Nephron (organoid): ENCODE measurements at regions not wholly inside any gene's neighbourhood (a gene's known extent, or its start where the extent isn't known, plus 50 kb on each side); places are given as distances from the start of the nearest gene placed in this dataset.

Experiments
- H3K27ac Mint-ChIP-seq, 3 experiments: 2 replicates each; pipeline ENCODE4 v1.8.0; 2020; ENCODE audit warnings: mixed read lengths in 3 of 3, mild to moderate bottlenecking in 2 of 3, moderate library complexity in 1 of 3
- H3K27me3 Mint-ChIP-seq: 2 replicates; pipeline ENCODE4 v1.8.0; 2021; ENCODE audit warnings: low read depth, mild to moderate bottlenecking, moderate library complexity, mixed read lengths
- H3K36me3 Mint-ChIP-seq: 2 replicates; pipeline ENCODE4 v1.8.0; 2020; ENCODE audit warnings: low read depth, mixed read lengths
- H3K4me1 Mint-ChIP-seq: 2 replicates; pipeline ENCODE4 v1.8.0; 2020; ENCODE audit warnings: mixed read lengths
- H3K4me3 Mint-ChIP-seq, 3 experiments: 2 replicates each; pipeline ENCODE4 v1.8.0; 2020; ENCODE audit warnings: mild to moderate bottlenecking in 3 of 3, mixed read lengths in 3 of 3, moderate library complexity in 2 of 3
- H3K9me3 Mint-ChIP-seq: 2 replicates; pipeline ENCODE4 v1.8.0; 2020; ENCODE audit warnings: mixed read lengths
- CTCF ChIP-seq, 3 experiments: fragments of 200-600 bp; sonication (generic); IDR thresholded peaks; one replicate each; pipeline ENCODE4 v1.5.0; 2021; ENCODE audit warnings: antibody characterized with exemption in 3 of 3; ENCODE audit not compliant: unreplicated experiment in 3 of 3

- no peak for TF ChIP-seq CTCF (IDR thresholded peaks at IDR 0.05; ENCODE audit: unreplicated experiment in 3 of 3)
- Mint-ChIP-seq H3K4me1 (no peaks in the 10 kb centered on the region), H3K9me3 (no peaks in the 10 kb centered on the region), H3K27ac (no peak overlapping the region), H3K4me3 (no peak overlapping the region), H3K36me3 (no peaks in the 10 kb centered on the region), H3K27me3 (no peaks in the 10 kb centered on the region)
These were observed 1056.0 kb downstream of the STIM2 start for GRCh38 chr4:27916452-27917184.

DNA sequence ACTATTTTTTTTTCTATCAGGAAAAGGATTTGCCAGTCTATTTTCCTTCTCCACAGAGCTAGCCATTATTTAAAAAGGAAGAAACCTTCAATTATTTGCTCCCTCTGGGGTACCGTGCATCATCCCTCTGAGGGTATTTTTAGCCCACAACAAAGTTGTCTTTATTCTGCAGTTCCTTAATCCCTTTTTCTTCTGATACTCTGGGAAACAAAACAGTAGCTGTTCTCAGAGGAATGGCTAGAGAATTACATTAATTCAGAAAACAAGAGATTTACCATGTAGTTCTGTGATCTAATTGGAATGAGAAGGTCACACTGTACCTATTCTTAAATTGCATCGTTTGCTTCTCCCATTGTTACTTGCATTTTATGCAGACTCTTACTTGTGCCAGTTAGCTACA lies 1056.7 kb downstream of the STIM2 start:
- TF ChIP-seq CTCF (IDR thresholded peaks at IDR 0.05; ENCODE audit: unreplicated experiment in 3 of 3): no peak
- no peak overlapping the region for H3K4me3 Mint-ChIP-seq
- no peaks in the 10 kb centered on the region for H3K9me3 Mint-ChIP-seq
- H3K27me3 Mint-ChIP-seq: no peaks in the 10 kb centered on the region
- H3K4me1 Mint-ChIP-seq: no peaks in the 10 kb centered on the region
- H3K27ac Mint-ChIP-seq: no peak overlapping the region
- no peaks in the 10 kb centered on the region for H3K36me3 Mint-ChIP-seq

DNA sequence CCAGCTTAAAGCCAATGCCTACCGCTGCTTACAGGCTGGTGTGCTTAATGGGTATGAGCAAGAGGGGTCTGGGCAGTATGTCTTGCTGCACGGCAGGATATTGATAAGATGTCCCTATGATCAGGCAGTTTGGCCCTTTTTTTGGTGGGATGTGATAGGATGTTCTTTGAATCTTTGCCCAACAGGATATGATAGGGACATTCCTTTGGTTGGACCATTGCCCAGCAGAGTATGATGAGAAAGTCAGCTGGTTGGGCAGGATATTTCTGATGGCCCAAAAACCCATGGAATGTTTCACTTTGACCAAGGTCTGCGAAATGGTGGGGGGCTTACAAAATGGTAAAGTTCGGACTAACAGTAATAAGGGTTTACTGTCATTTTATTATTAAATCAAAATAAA lies 1060.6 kb downstream of the STIM2 start:
- Mint-ChIP-seq H3K27ac (no peak overlapping the region), H3K36me3 (no peaks in the 10 kb centered on the region), H3K4me1 (no peaks in the 10 kb centered on the region), H3K4me3 (no peak overlapping the region), H3K27me3 (no peaks in the 10 kb centered on the region), H3K9me3 (no peaks in the 10 kb centered on the region)
- TF ChIP-seq CTCF (IDR thresholded peaks at IDR 0.05; ENCODE audit: unreplicated experiment in 3 of 3): no peak

DNA sequence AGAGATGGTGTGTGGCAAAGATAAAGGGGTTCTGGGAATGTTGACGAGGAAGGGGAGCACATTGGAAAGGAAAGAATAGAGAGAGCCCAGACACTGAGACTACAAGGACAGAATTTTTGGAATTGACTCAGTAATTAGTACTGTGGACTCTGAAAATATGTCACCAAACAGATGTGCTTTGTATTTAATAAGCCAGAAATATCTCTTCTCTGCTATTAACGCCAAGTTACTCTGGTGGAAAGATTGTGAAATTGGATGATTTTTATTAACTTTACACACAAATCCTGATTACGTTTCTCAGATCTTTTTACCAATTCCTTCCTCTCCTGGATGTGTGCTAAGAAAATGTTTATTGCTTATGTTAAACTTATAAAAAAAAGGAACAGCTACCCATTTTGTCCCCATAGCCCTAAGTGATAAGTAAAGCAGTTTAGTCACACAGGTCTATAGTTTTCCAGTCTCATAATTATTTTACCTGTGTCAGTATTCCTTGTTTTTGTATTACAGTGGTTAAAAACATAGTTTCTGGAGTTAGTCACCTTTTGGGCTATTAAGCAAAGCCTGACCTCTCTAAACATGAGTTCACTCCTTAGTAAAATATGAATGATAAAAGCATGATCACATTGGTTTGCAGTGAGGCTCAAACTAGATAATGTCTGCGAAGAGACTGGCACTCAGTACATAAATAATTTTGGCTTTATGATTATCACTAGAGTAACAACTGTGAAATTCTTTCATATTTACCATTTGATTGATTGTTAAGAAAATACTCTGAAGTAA lies 1068.3 kb downstream of the STIM2 start:
- H3K36me3 Mint-ChIP-seq: no peaks in the 10 kb centered on the region
- no peaks in the 10 kb centered on the region for H3K9me3 Mint-ChIP-seq
- no peak overlapping the region for H3K4me3 Mint-ChIP-seq
- H3K4me1 Mint-ChIP-seq: no peaks in the 10 kb centered on the region
- no peak overlapping the region for H3K27ac Mint-ChIP-seq
- no peaks in the 10 kb centered on the region for H3K27me3 Mint-ChIP-seq
- no peak for TF ChIP-seq CTCF (IDR thresholded peaks at IDR 0.05; ENCODE audit: unreplicated experiment in 3 of 3)

- no peaks in the 10 kb centered on the region for H3K36me3 Mint-ChIP-seq
- TF ChIP-seq CTCF (IDR thresholded peaks at IDR 0.05; ENCODE audit: unreplicated experiment in 3 of 3): no peak
- H3K4me3 Mint-ChIP-seq: no peak overlapping the region
- H3K9me3 Mint-ChIP-seq: no peaks in the 10 kb centered on the region
- H3K27ac Mint-ChIP-seq: no peak overlapping the region
- no peaks in the 10 kb centered on the region for H3K4me1 Mint-ChIP-seq
- H3K27me3 Mint-ChIP-seq: no peaks in the 10 kb centered on the region
These were observed 1069.7 kb downstream of the STIM2 start for GRCh38 chr4:27930291-27930690.
